Kidney epithelial cell (primary cell): ENCODE measurements at regions not wholly inside any gene's neighbourhood (a gene's known extent, or its start where the extent isn't known, plus 50 kb on each side); places are given as distances from the start of the nearest gene placed in this dataset.
A peak's percentile ranks its signal among the peaks of the same experiment; 100 is the strongest.

ENCODE experiments used
- DNase-seq: peaks from one replicate; pipeline ENCODE4 v3.0.0-alpha.2; 2010; ENCODE audit warnings: low read depth
- H3K27me3 ChIP-seq: 2 replicates; pipeline ENCODE4 v1.6.0; 2011; ENCODE audit warnings: low read length; ENCODE audit not compliant: control insufficient read depth, insufficient read depth
- H3K36me3 ChIP-seq: 2 replicates; pipeline ENCODE4 v1.5.1; 2011; ENCODE audit warnings: low read length; ENCODE audit not compliant: control insufficient read depth, insufficient read depth
- H3K4me3 ChIP-seq: 2 replicates; pipeline ENCODE4 v1.5.1; 2011; ENCODE audit warnings: low read depth, mild to moderate bottlenecking, control low read depth, low read length
- CTCF ChIP-seq: IDR thresholded peaks from 2 replicates; pipeline ENCODE4 v1.5.1; 2011; ENCODE audit warnings: mild to moderate bottlenecking, moderate library complexity, low read length, control low read depth, inconsistent platforms; ENCODE audit not compliant: insufficient read depth, poor library complexity, severe bottlenecking

GRCh38 chr17:69651921-69652320 is 237.4 kb downstream of the MAP2K6 start:
- no peaks in the 10 kb centered on the region for H3K27me3 ChIP-seq
- TF ChIP-seq CTCF = no peak
- H3K36me3 ChIP-seq = no peaks in the 10 kb centered on the region
- DNase-seq = no peak
- H3K4me3 ChIP-seq = no peak overlapping the region

- no peak for TF ChIP-seq CTCF
- DNase-seq = peak; percentile 55
- no peaks in the 10 kb centered on the region for H3K36me3 ChIP-seq
- no peaks in the 10 kb centered on the region for H3K27me3 ChIP-seq
- H3K4me3 ChIP-seq = no peak overlapping the region
These were observed 240.7 kb downstream of the MAP2K6 start for GRCh38 chr17:69654981-69655855.

GRCh38 chr17:69655902-69656301 is 241.4 kb downstream of the MAP2K6 start:
- Histone ChIP-seq H3K27me3 (no peaks in the 10 kb centered on the region), H3K36me3 (no peaks in the 10 kb centered on the region), H3K4me3 (no peak overlapping the region)
- TF ChIP-seq CTCF = no peak
- DNase-seq = no peak

GRCh38 chr17:69669441-69670178 is 255.1 kb downstream of the MAP2K6 start:
- H3K4me3 ChIP-seq = no peak overlapping the region
- H3K27me3 ChIP-seq = no peaks in the 10 kb centered on the region
- H3K36me3 ChIP-seq = no peaks in the 10 kb centered on the region
- DNase-seq = no peak
- no peak for TF ChIP-seq CTCF

- Histone ChIP-seq H3K36me3 (no peaks in the 10 kb centered on the region), H3K27me3 (no peaks in the 10 kb centered on the region), H3K4me3 (no peak overlapping the region)
- no peak for TF ChIP-seq CTCF
- DNase-seq = peak; percentile 41
These were observed 258.4 kb downstream of the MAP2K6 start for GRCh38 chr17:69672924-69673323.
